ENCODE measurements at regions not wholly inside any gene's neighbourhood (a gene's known extent, or its start where the extent isn't known, plus 50 kb on each side); places are given as distances from the start of the nearest gene placed in this dataset.

- CTCF ChIA-PET = no interaction called here
- Mint-ChIP-seq H3K27ac (ENCODE audit: low read depth, unreplicated experiment) (no peak overlapping the region), H3K36me3 (ENCODE audit: insufficient read depth, unreplicated experiment) (no peaks in the 10 kb centered on the region), H3K4me3 (ENCODE audit: unreplicated experiment) (no peak overlapping the region), H3K27me3 (ENCODE audit: insufficient read depth, unreplicated experiment) (no peaks in the 10 kb centered on the region), H3K9me3 (ENCODE audit: unreplicated experiment) (peaks cover 6% of the 10 kb centered on the region), H3K4me1 (ENCODE audit: insufficient read depth, unreplicated experiment) (no peaks in the 10 kb centered on the region)
- BruUV-seq (replicated peaks) = no TSS peak
- no peak for DNase-seq (ENCODE audit: unreplicated experiment)
- TF ChIP-seq, protein P1, sequence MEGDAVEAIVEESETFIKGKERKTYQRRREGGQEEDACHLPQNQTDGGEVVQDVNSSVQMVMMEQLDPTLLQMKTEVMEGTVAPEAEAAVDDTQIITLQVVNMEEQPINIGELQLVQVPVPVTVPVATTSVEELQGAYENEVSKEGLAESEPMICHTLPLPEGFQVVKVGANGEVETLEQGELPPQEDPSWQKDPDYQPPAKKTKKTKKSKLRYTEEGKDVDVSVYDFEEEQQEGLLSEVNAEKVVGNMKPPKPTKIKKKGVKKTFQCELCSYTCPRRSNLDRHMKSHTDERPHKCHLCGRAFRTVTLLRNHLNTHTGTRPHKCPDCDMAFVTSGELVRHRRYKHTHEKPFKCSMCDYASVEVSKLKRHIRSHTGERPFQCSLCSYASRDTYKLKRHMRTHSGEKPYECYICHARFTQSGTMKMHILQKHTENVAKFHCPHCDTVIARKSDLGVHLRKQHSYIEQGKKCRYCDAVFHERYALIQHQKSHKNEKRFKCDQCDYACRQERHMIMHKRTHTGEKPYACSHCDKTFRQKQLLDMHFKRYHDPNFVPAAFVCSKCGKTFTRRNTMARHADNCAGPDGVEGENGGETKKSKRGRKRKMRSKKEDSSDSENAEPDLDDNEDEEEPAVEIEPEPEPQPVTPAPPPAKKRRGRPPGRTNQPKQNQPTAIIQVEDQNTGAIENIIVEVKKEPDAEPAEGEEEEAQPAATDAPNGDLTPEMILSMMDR (IDR thresholded peaks at IDR 0.05; ENCODE audit: unreplicated experiment) = no peak
- intact Hi-C loops (cut with micrococcal nuclease) = no loop called here
- POLR2A ChIA-PET = no interaction called here
Observed at GRCh38 chr5:2399096-2399495, 352.4 kb downstream of the IRX2 start.

DNA sequence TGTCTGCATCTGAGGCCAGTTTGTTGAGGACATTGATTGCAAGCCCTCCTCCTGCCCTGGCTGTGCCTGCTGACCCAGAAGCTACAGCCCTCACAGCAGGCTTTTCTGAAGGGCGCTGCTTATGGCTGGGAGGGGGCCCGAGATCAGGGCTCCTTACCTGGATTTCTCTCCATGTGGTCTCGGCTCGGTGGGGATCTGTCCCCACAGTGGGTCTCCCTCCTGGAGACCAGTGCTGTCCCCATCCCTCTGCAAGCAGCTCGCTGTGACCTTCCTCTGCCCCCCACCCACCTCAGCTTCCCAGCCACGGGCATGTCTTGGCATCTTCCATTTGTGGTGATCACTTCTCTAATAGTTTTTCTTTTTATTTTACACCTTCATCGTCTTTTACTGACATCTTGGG, 357.9 kb downstream of the IRX2 start:
- intact Hi-C loops (cut with micrococcal nuclease) = no loop called here

GRCh38 chr5:2391566-2391965, 359.9 kb downstream of the IRX2 start:
- Mint-ChIP-seq H3K4me1 (ENCODE audit: insufficient read depth, unreplicated experiment) (no peaks in the 10 kb centered on the region), H3K27me3 (ENCODE audit: insufficient read depth, unreplicated experiment) (no peaks in the 10 kb centered on the region), H3K4me3 (ENCODE audit: unreplicated experiment) (no peak overlapping the region), H3K9me3 (ENCODE audit: unreplicated experiment) (no peaks in the 10 kb centered on the region), H3K27ac (ENCODE audit: low read depth, unreplicated experiment) (no peak overlapping the region), H3K36me3 (ENCODE audit: insufficient read depth, unreplicated experiment) (no peaks in the 10 kb centered on the region)
- intact Hi-C loops (cut with micrococcal nuclease) = no loop called here
- TF ChIP-seq, protein P1 (IDR thresholded peaks at IDR 0.05; ENCODE audit: unreplicated experiment) = no peak
- ChIA-PET POLR2A (no interaction called here), CTCF (no interaction called here)
- DNase-seq (ENCODE audit: unreplicated experiment) = no peak
- BruUV-seq (replicated peaks) = no TSS peak

More for the DNA sequence above, 357.9 kb downstream of the IRX2 start:
- TF ChIP-seq, protein P1 (IDR thresholded peaks at IDR 0.05; ENCODE audit: unreplicated experiment) = no peak
- no peak overlapping the region for H3K27ac Mint-ChIP-seq (ENCODE audit: low read depth, unreplicated experiment)
- DNase-seq (ENCODE audit: unreplicated experiment) = no peak
- no TSS peak for BruUV-seq (replicated peaks)
- ChIA-PET CTCF (interaction anchor here (0.7 to 1.6 kb wide), 3 partner anchors 15 to 21 kb away, joined by 3 to 4 read pairs (median 4); no protein-coding TSS in a partner anchor), POLR2A (no interaction called here)
- no peaks in the 10 kb centered on the region for H3K36me3 Mint-ChIP-seq (ENCODE audit: insufficient read depth, unreplicated experiment)
- H3K4me1 Mint-ChIP-seq (ENCODE audit: insufficient read depth, unreplicated experiment) = no peaks in the 10 kb centered on the region
- H3K27me3 Mint-ChIP-seq (ENCODE audit: insufficient read depth, unreplicated experiment) = no peaks in the 10 kb centered on the region
- no peak overlapping the region for H3K4me3 Mint-ChIP-seq (ENCODE audit: unreplicated experiment)
- H3K9me3 Mint-ChIP-seq (ENCODE audit: unreplicated experiment) = no peaks in the 10 kb centered on the region

GRCh38 chr5:2391021-2391420, 360.5 kb downstream of the IRX2 start:
- Mint-ChIP-seq H3K27ac (ENCODE audit: low read depth, unreplicated experiment) (no peak overlapping the region), H3K9me3 (ENCODE audit: unreplicated experiment) (no peaks in the 10 kb centered on the region), H3K27me3 (ENCODE audit: insufficient read depth, unreplicated experiment) (no peaks in the 10 kb centered on the region), H3K36me3 (ENCODE audit: insufficient read depth, unreplicated experiment) (no peaks in the 10 kb centered on the region), H3K4me1 (ENCODE audit: insufficient read depth, unreplicated experiment) (no peaks in the 10 kb centered on the region), H3K4me3 (ENCODE audit: unreplicated experiment) (no peak overlapping the region)
- POLR2A ChIA-PET = no interaction called here
- BruUV-seq (replicated peaks) = no TSS peak
- CTCF ChIA-PET = no interaction called here
- intact Hi-C loops (cut with micrococcal nuclease) = no loop called here
- TF ChIP-seq, protein P1 (IDR thresholded peaks at IDR 0.05; ENCODE audit: unreplicated experiment) = no peak
- DNase-seq (ENCODE audit: unreplicated experiment) = no peak

Data from MCF 10A (cell line).